ENCODE measurements at regions not wholly inside any gene's neighbourhood (a gene's known extent, or its start where the extent isn't known, plus 50 kb on each side); places are given as distances from the start of the nearest gene placed in this dataset.

GRCh38 chr20:34185766-34186620 lies 55.2 kb upstream of the ASIP start:
- intact Hi-C loops (cut with DNase I; ENCODE audit: low total_unique reads) = no loop called here
- H3K4me3 ChIP-seq (ENCODE audit: low read depth, poor library complexity, severe bottlenecking) = no peak overlapping the region
- DNase-seq (ENCODE audit: low spot score in 2 of 2) = peak in 1 of 2 donors; percentile 52
- TF ChIP-seq CTCF (IDR thresholded peaks at IDR 0.05) = no peak
- 60 to 64% methylated on average over 9 of the region's 9 CpGs for WGBS, 2 donors

- H3K4me3 ChIP-seq (ENCODE audit: low read depth, poor library complexity, severe bottlenecking) = no peak overlapping the region
- no peak for TF ChIP-seq CTCF (IDR thresholded peaks at IDR 0.05)
- no peak for TF ChIP-seq POLR2A (IDR thresholded peaks at IDR 0.05)
- 46 to 60% methylated on average over 8 of the region's 8 CpGs for WGBS, 2 donors
- no peak for DNase-seq (ENCODE audit: low spot score in 2 of 2)
- intact Hi-C loops (cut with DNase I; ENCODE audit: low total_unique reads) = no loop called here
Observed at GRCh38 chr20:34189572-34190163, 51.6 kb upstream of the ASIP start.

- intact Hi-C loops (cut with DNase I; ENCODE audit: low total_unique reads) = no loop called here
- TF ChIP-seq POLR2A (IDR thresholded peaks at IDR 0.05) (no peak), CTCF (IDR thresholded peaks at IDR 0.05) (no peak)
- 12 to 13% methylated on average over 3 of the region's 3 CpGs for WGBS, 2 donors
- DNase-seq (ENCODE audit: low spot score in 2 of 2) = no peak
- H3K4me3 ChIP-seq (ENCODE audit: low read depth, poor library complexity, severe bottlenecking) = no peak overlapping the region
Observed at GRCh38 chr20:34190262-34190661, 51.0 kb upstream of the ASIP start.

- peak; percentile 64 to 91 for DNase-seq (ENCODE audit: low spot score in 2 of 2)
- WGBS, 2 donors = 5 to 6% methylated on average over 3 of the region's 3 CpGs
- no peak overlapping the region for H3K4me3 ChIP-seq (ENCODE audit: low read depth, poor library complexity, severe bottlenecking)
- intact Hi-C loops (cut with DNase I; ENCODE audit: low total_unique reads) = no loop called here
- TF ChIP-seq CTCF (IDR thresholded peaks at IDR 0.05) (peak in 1 of 3 donors; percentile 51), POLR2A (IDR thresholded peaks at IDR 0.05) (no peak)
Observed at GRCh38 chr20:34190679-34191090, 50.5 kb upstream of the ASIP start.

All from lower leg skin (tissue), 4 donors.